ENCODE measurements at regions not wholly inside any gene's neighbourhood (a gene's known extent, or its start where the extent isn't known, plus 50 kb on each side); places are given as distances from the start of the nearest gene placed in this dataset.

- TF ChIP-seq, protein P1, sequence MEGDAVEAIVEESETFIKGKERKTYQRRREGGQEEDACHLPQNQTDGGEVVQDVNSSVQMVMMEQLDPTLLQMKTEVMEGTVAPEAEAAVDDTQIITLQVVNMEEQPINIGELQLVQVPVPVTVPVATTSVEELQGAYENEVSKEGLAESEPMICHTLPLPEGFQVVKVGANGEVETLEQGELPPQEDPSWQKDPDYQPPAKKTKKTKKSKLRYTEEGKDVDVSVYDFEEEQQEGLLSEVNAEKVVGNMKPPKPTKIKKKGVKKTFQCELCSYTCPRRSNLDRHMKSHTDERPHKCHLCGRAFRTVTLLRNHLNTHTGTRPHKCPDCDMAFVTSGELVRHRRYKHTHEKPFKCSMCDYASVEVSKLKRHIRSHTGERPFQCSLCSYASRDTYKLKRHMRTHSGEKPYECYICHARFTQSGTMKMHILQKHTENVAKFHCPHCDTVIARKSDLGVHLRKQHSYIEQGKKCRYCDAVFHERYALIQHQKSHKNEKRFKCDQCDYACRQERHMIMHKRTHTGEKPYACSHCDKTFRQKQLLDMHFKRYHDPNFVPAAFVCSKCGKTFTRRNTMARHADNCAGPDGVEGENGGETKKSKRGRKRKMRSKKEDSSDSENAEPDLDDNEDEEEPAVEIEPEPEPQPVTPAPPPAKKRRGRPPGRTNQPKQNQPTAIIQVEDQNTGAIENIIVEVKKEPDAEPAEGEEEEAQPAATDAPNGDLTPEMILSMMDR (IDR thresholded peaks at IDR 0.05 in 4 of 5, conservative IDR thresholded peaks at IDR 0.05 in 1 of 5): no peak
- TF ChIP-seq POLR2A (IDR thresholded peaks at IDR 0.05): no peak
These were observed 235.1 kb upstream of the ADAMTSL1 start for GRCh38 chr9:18238752-18239447.
